Smooth muscle cell (in vitro differentiated cells): ENCODE measurements at regions not wholly inside any gene's neighbourhood (a gene's known extent, or its start where the extent isn't known, plus 50 kb on each side); places are given as distances from the start of the nearest gene placed in this dataset.

ENCODE experiments used
- DNase-seq: peaks from one replicate; lab custom pipeline; 2025; ENCODE audit not compliant: unreplicated experiment; lab: John Stamatoyannopoulos, UW
- H2AFZ ChIP-seq: fragments of 200-600 bp; sonication (generic); 2 replicates; pipeline ENCODE4 v1.6.0; 2016; ENCODE audit warnings: antibody characterized with exemption, low read depth, mild to moderate bottlenecking
- H3F3A ChIP-seq: fragments of 200-600 bp; sonication (generic); 2 replicates; pipeline ENCODE4 v1.6.0; 2017; ENCODE audit warnings: antibody characterized with exemption, low read depth
- H3K27ac ChIP-seq: fragments of 200-600 bp; sonication (generic); 2 replicates; pipeline ENCODE4 v1.5.1; 2016; ENCODE audit warnings: low read depth, mild to moderate bottlenecking
- H3K27me3 ChIP-seq: fragments of 200-600 bp; sonication (generic); 2 replicates; pipeline ENCODE4 v1.6.1; 2016; ENCODE audit warnings: low read depth, mild to moderate bottlenecking
- H3K36me3 ChIP-seq: fragments of 200-600 bp; sonication (generic); 2 replicates; pipeline ENCODE4 v1.5.1; 2016; ENCODE audit warnings: low read depth
- H3K4me1 ChIP-seq: fragments of 200-600 bp; sonication (generic); 2 replicates; pipeline ENCODE4 v1.5.1; 2016; ENCODE audit warnings: low read depth
- H3K4me2 ChIP-seq: fragments of 200-600 bp; sonication (generic); 2 replicates; pipeline ENCODE4 v1.6.0; 2016; ENCODE audit warnings: mild to moderate bottlenecking
- H3K4me3 ChIP-seq: fragments of 200-600 bp; sonication (generic); 2 replicates; pipeline ENCODE4 v1.5.1; 2016; ENCODE audit warnings: mild to moderate bottlenecking
- H3K79me2 ChIP-seq: fragments of 200-600 bp; sonication (generic); 2 replicates; pipeline ENCODE4 v1.6.0; 2016; ENCODE audit warnings: low read depth, mild to moderate bottlenecking
- H3K9ac ChIP-seq: fragments of 200-600 bp; sonication (generic); 2 replicates; pipeline ENCODE4 v1.6.0; 2016; ENCODE audit warnings: low read depth
- H3K9me3 ChIP-seq: fragments of 200-600 bp; sonication (generic); replicated peaks from 2 replicates; pipeline ENCODE4 v1.5.1; 2016; ENCODE audit warnings: low read depth
- H4K20me1 ChIP-seq: fragments of 200-600 bp; sonication (generic); 2 replicates; pipeline ENCODE4 v1.6.0; 2016; ENCODE audit warnings: low read depth
- WGBS: methylation state at CpG from one replicate; pipeline ENCODE4 v1.1.7; 2016; ENCODE audit warnings: low lambda C conversion rate; 5-methylcytosine and 5-hydroxymethylcytosine counted together
- TF ChIP-seq, protein P1 (sequence below): fragments of 200-600 bp; sonication (generic); IDR thresholded peaks from 2 replicates; pipeline ENCODE4 v1.5.1; 2017; ENCODE audit warnings: borderline replicate concordance, mild to moderate bottlenecking, antibody characterized with exemption; ENCODE audit not compliant: insufficient read depth, poor library complexity, severe bottlenecking

DNA sequence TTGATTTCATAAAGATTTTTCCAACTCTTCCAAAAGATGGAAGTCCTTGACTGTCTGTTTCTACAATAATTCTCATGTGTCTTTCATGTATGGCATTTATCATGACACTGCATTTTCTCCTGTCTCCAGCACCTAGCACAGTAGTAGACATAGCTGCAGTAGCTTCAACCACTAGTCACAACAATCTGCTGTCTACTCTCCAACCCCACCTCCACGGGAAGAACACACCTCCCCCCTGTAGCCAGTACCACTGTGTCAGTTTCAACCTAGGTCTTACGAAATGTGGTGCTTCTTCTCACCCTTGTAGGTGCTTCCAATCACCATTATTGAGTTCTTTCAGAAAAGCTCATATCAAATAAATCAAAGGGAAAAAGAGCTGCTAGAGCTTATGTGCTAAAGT is 425.1 kb upstream of the ADAMTS5 start:
- Histone ChIP-seq H3K9ac (no peak overlapping the region), H3K4me1 (no peaks in the 10 kb centered on the region), H3K9me3 (no peaks in the 10 kb centered on the region), H4K20me1 (no peaks in the 10 kb centered on the region), H3K27ac (no peak overlapping the region), H3K4me3 (no peak overlapping the region), H3F3A (no peaks in the 10 kb centered on the region), H3K4me2 (no peak overlapping the region), H3K27me3 (no peaks in the 10 kb centered on the region), H2AFZ (no peak overlapping the region), H3K36me3 (no peaks in the 10 kb centered on the region), H3K79me2 (no peaks in the 10 kb centered on the region)
- no peak for DNase-seq
- 91% methylated on average over 2 of the region's 2 CpGs for WGBS
- TF ChIP-seq, protein P1, sequence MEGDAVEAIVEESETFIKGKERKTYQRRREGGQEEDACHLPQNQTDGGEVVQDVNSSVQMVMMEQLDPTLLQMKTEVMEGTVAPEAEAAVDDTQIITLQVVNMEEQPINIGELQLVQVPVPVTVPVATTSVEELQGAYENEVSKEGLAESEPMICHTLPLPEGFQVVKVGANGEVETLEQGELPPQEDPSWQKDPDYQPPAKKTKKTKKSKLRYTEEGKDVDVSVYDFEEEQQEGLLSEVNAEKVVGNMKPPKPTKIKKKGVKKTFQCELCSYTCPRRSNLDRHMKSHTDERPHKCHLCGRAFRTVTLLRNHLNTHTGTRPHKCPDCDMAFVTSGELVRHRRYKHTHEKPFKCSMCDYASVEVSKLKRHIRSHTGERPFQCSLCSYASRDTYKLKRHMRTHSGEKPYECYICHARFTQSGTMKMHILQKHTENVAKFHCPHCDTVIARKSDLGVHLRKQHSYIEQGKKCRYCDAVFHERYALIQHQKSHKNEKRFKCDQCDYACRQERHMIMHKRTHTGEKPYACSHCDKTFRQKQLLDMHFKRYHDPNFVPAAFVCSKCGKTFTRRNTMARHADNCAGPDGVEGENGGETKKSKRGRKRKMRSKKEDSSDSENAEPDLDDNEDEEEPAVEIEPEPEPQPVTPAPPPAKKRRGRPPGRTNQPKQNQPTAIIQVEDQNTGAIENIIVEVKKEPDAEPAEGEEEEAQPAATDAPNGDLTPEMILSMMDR: no peak

DNA sequence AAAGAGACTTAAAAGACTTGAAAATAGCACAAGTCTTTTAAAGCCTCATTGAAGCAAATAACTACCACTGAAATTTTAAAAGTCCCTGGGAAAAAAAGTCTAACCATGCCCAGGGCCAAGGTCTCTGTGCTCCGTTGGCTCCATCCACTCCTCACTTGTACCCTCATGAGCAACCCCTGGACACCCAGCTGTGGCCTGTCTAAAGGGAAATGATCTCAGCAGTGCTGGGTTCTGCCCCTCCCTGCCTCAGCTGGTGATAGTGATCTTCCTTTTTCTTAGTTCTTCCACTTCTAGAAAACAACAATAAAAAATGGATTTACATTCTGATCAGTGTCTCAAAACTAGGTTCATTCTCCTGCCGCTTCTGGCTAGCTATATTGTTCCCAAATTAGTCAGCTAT is 423.5 kb upstream of the ADAMTS5 start:
- WGBS: 92% methylated on average over 2 of the region's 2 CpGs
- H3K9me3 ChIP-seq: no peaks in the 10 kb centered on the region
- no peak overlapping the region for H3K4me2 ChIP-seq
- no peaks in the 10 kb centered on the region for H3K27me3 ChIP-seq
- no peaks in the 10 kb centered on the region for H3K36me3 ChIP-seq
- H4K20me1 ChIP-seq: no peaks in the 10 kb centered on the region
- no peaks in the 10 kb centered on the region for H3F3A ChIP-seq
- TF ChIP-seq, protein P1: no peak
- H2AFZ ChIP-seq: no peak overlapping the region
- H3K9ac ChIP-seq: no peak overlapping the region
- H3K4me3 ChIP-seq: no peak overlapping the region
- H3K4me1 ChIP-seq: no peaks in the 10 kb centered on the region
- DNase-seq: no peak
- no peaks in the 10 kb centered on the region for H3K79me2 ChIP-seq
- no peak overlapping the region for H3K27ac ChIP-seq

DNA sequence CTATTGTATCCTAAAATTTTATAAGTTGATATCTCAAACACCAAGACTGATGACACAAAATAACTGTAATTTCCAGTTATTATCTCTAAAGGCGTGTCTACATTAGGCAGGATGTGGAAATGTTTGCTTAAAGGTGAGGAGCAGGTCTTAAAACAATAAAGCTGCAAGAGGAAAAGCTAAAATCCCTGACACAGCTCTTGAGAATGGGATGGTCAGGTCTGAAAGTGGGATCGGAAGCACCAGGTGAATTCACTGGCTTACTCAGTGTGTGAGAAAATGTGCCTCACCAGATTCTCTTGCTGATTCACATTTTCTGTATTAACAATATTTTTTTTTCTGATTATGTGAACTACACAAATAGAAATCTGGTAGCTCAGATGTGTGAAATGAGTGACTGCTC is 421.9 kb upstream of the ADAMTS5 start:
- no peak overlapping the region for H3K4me2 ChIP-seq
- H3K27me3 ChIP-seq: no peaks in the 10 kb centered on the region
- H3K27ac ChIP-seq: no peak overlapping the region
- DNase-seq: no peak
- no peaks in the 10 kb centered on the region for H3K9me3 ChIP-seq
- WGBS: 96% methylated on average over 2 of the region's 2 CpGs
- H3K4me1 ChIP-seq: no peaks in the 10 kb centered on the region
- TF ChIP-seq, protein P1: no peak
- H3K4me3 ChIP-seq: no peak overlapping the region
- no peaks in the 10 kb centered on the region for H3F3A ChIP-seq
- H4K20me1 ChIP-seq: no peaks in the 10 kb centered on the region
- H3K9ac ChIP-seq: no peak overlapping the region
- H3K36me3 ChIP-seq: no peaks in the 10 kb centered on the region
- H3K79me2 ChIP-seq: no peaks in the 10 kb centered on the region
- H2AFZ ChIP-seq: no peak overlapping the region

DNA sequence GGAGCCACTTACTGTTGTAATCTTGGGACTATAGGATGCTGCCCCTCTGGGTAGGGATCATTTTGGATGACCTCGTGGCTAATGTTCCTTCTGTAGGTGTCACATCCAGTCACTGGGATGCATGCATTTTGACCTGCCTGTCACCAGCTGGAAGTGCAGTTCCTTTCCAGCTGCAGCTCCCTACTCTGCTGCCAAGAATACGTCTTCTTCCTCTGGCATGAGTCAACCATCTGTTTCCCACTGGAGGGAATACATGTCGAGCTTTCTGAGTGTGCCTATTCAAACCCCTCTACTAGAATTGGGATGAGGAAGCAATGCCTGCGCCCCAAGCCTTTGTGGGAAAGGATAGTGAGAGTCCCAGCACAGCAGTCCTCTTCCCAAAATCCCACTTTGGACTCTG is 415.5 kb upstream of the ADAMTS5 start:
- 91% methylated on average over 4 of the region's 4 CpGs for WGBS
- no peak for DNase-seq

More for the DNA sequence above, 415.5 kb upstream of the ADAMTS5 start:
- Histone ChIP-seq H4K20me1 (no peaks in the 10 kb centered on the region), H3K27ac (no peak overlapping the region), H2AFZ (no peak overlapping the region), H3K9me3 (no peaks in the 10 kb centered on the region), H3F3A (no peaks in the 10 kb centered on the region), H3K36me3 (no peaks in the 10 kb centered on the region), H3K4me2 (no peak overlapping the region), H3K4me3 (no peak overlapping the region), H3K9ac (no peak overlapping the region), H3K79me2 (no peaks in the 10 kb centered on the region), H3K27me3 (no peaks in the 10 kb centered on the region), H3K4me1 (no peaks in the 10 kb centered on the region)
- TF ChIP-seq, protein P1: no peak
